Neural progenitor cell (in vitro differentiated cells): ENCODE measurements at regions not wholly inside any gene's neighbourhood (a gene's known extent, or its start where the extent isn't known, plus 50 kb on each side); places are given as distances from the start of the nearest gene placed in this dataset.

Source experiments
- DNase-seq: peaks from one replicate; pipeline ENCODE4 v3.0.0-alpha.2; 2016; ENCODE audit warnings: low spot score
- H2AFZ ChIP-seq: fragments of 200-600 bp; sonication (generic); replicated peaks from 2 replicates; pipeline ENCODE4 v1.6.1; 2016; ENCODE audit warnings: antibody characterized with exemption
- H3F3A ChIP-seq: fragments of 200-600 bp; sonication (generic); 2 replicates; pipeline ENCODE4 v1.6.1; 2016; ENCODE audit warnings: antibody characterized with exemption, low read depth
- H3K27ac ChIP-seq: fragments of 200-600 bp; sonication (generic); 2 replicates; pipeline ENCODE4 v1.5.1; 2016; ENCODE audit warnings: mild to moderate bottlenecking
- H3K27me3 ChIP-seq: fragments of 200-600 bp; sonication (generic); 2 replicates; pipeline ENCODE4 v1.6.1; 2016; ENCODE audit warnings: mild to moderate bottlenecking, moderate library complexity
- H3K36me3 ChIP-seq: fragments of 200-600 bp; sonication (generic); 2 replicates; pipeline ENCODE4 v1.5.1; 2016
- H3K4me1 ChIP-seq: fragments of 200-600 bp; sonication (generic); 2 replicates; pipeline ENCODE4 v1.6.1; 2016; ENCODE audit warnings: mixed run types
- H3K4me2 ChIP-seq: fragments of 200-600 bp; sonication (generic); 2 replicates; pipeline ENCODE4 v1.6.1; 2016
- H3K4me3 ChIP-seq: fragments of 200-600 bp; sonication (generic); 2 replicates; pipeline ENCODE4 v1.5.1; 2016
- H3K79me2 ChIP-seq: fragments of 200-600 bp; sonication (generic); 2 replicates; pipeline ENCODE4 v1.6.1; 2016; ENCODE audit warnings: low read depth
- H3K9ac ChIP-seq: fragments of 200-600 bp; sonication (generic); 2 replicates; pipeline ENCODE4 v1.6.1; 2016
- H3K9me3 ChIP-seq: fragments of 200-600 bp; sonication (generic); 2 replicates; pipeline ENCODE4 v1.5.1; 2016; ENCODE audit warnings: low read depth
- H4K20me1 ChIP-seq: fragments of 200-600 bp; sonication (generic); 2 replicates; pipeline ENCODE4 v1.6.1; 2016; ENCODE audit warnings: low read depth
- H3K27ac Mint-ChIP-seq: 3 replicates; pipeline ENCODE4 v1.8.0; 2021; ENCODE audit warnings: mixed read lengths
- H3K27me3 Mint-ChIP-seq: 2 replicates; pipeline ENCODE4 v1.8.0; 2022; ENCODE audit warnings: low read depth, mild to moderate bottlenecking, inconsistent platforms, moderate library complexity, mixed read lengths; ENCODE audit not compliant: insufficient read depth
- H3K36me3 Mint-ChIP-seq: 3 replicates; pipeline ENCODE4 v1.8.0; 2021; ENCODE audit warnings: mixed read lengths
- H3K4me1 Mint-ChIP-seq: 3 replicates; pipeline ENCODE4 v1.8.0; 2021; ENCODE audit warnings: mixed read lengths
- H3K4me3 Mint-ChIP-seq: 3 replicates; pipeline ENCODE4 v1.8.0; 2021; ENCODE audit warnings: mild to moderate bottlenecking, moderate library complexity, mixed read lengths
- H3K9me3 Mint-ChIP-seq: 3 replicates; pipeline ENCODE4 v1.8.0; 2020; ENCODE audit warnings: mixed read lengths
- EZH2 ChIP-seq: fragments of 200-600 bp; sonication (generic); IDR thresholded peaks from 2 replicates; pipeline ENCODE4 v1.6.1; 2017; ENCODE audit warnings: antibody characterized with exemption, mild to moderate bottlenecking, moderate library complexity
- EZH2phosphoT487 ChIP-seq: fragments of 200-600 bp; sonication (generic); IDR thresholded peaks from 2 replicates; pipeline ENCODE4 v1.6.1; 2017; ENCODE audit warnings: antibody characterized with exemption
- TF ChIP-seq, protein P1 (sequence below): fragments of 200-600 bp; sonication (generic); IDR thresholded peaks from 2 replicates; pipeline ENCODE4 v1.5.1; 2017; ENCODE audit warnings: antibody characterized with exemption, mild to moderate bottlenecking

DNA sequence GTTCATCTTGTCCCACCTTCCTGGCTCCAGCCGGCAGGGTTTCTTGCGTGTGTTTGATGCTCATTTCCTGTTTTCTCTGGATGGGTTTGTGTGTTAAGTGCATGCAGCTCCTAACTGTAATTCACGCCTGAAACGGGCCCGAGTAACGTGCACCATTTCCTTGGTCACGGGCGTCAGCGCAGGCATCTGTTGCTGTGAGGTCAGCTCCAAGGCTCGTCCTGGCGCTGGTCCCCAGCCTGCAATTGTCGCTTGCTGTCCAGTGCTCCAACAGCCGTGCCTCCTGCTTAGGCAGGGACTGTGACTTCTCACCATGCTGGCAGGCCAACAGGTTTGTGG, 201.1 kb downstream of the GLRX3 start:
- no peaks in the 10 kb centered on the region for H3K4me1 ChIP-seq
- Mint-ChIP-seq H3K4me3 (no peak overlapping the region), H3K27ac (no peak overlapping the region), H3K27me3 (peaks cover 6% of the 10 kb centered on the region), H3K4me1 (no peaks in the 10 kb centered on the region), H3K36me3 (no peaks in the 10 kb centered on the region), H3K9me3 (peaks cover 6% of the 10 kb centered on the region)
- TF ChIP-seq EZH2, result no peak
- TF ChIP-seq EZH2phosphoT487, result no peak
- TF ChIP-seq, protein P1, sequence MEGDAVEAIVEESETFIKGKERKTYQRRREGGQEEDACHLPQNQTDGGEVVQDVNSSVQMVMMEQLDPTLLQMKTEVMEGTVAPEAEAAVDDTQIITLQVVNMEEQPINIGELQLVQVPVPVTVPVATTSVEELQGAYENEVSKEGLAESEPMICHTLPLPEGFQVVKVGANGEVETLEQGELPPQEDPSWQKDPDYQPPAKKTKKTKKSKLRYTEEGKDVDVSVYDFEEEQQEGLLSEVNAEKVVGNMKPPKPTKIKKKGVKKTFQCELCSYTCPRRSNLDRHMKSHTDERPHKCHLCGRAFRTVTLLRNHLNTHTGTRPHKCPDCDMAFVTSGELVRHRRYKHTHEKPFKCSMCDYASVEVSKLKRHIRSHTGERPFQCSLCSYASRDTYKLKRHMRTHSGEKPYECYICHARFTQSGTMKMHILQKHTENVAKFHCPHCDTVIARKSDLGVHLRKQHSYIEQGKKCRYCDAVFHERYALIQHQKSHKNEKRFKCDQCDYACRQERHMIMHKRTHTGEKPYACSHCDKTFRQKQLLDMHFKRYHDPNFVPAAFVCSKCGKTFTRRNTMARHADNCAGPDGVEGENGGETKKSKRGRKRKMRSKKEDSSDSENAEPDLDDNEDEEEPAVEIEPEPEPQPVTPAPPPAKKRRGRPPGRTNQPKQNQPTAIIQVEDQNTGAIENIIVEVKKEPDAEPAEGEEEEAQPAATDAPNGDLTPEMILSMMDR, result no peak
- no peak for DNase-seq
- H3K4me2 ChIP-seq, result no peak overlapping the region
- no peaks in the 10 kb centered on the region for H3K79me2 ChIP-seq
- no peaks in the 10 kb centered on the region for H3K27me3 ChIP-seq
- H3K27ac ChIP-seq, result no peak overlapping the region
- H3K9ac ChIP-seq, result no peak overlapping the region
- no peak overlapping the region for H2AFZ ChIP-seq
- H3F3A ChIP-seq, result no peaks in the 10 kb centered on the region
- no peak overlapping the region for H3K4me3 ChIP-seq
- no peaks in the 10 kb centered on the region for H3K36me3 ChIP-seq
- H4K20me1 ChIP-seq, result no peaks in the 10 kb centered on the region
- H3K9me3 ChIP-seq, result no peaks in the 10 kb centered on the region

DNA sequence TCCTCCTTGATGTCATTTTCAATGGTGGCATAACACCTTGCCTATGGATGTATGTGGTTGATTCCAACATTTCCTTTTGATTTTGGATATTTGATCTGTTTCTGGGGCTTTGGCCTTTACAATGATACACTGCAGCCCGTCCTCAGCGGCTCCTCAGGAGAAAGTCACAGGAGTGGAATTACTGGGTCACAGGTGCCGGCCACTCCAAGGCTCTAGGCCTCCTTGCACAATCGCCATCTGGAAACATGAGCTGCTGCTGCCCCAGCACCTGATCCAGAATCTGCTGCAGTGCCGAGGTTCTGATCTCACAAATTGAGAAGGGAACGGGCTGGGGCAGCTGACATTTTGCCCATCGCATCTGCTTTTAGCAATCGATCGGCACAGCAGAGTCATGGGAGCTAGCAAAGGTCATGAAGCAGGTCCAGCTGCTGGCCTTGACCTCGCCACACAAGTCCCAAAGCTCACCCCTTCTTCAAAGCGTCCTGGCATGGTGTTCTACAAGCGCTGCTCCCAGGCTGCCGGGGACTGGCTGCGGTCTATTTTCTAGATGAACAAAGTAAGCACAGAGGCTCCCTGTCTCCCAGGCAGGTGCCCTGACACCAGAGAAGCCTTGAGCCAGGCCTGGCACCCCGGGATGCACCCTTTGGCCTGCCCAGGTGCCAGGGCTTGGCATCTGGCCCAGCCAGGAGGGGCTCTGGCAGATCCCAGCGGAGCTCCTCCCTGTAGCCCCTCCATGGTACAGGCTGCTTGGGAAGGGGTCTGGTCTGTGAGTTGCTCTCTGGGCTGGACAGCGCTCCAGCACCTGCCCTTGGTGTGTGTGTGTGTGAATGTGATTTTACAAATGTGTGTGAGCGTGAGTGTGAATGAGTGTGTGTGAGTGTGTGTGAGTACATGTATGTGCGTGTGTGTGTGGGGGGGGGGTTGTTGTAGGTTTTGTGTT, 201.8 kb downstream of the GLRX3 start:
- no peaks in the 10 kb centered on the region for H3K9me3 ChIP-seq
- no peaks in the 10 kb centered on the region for H4K20me1 ChIP-seq
- Mint-ChIP-seq H3K9me3 (peaks cover 3% of the 10 kb centered on the region), H3K27me3 (peaks cover 8% of the 10 kb centered on the region), H3K27ac (no peak overlapping the region), H3K4me3 (no peak overlapping the region), H3K36me3 (no peaks in the 10 kb centered on the region), H3K4me1 (no peaks in the 10 kb centered on the region)
- no peak overlapping the region for H3K27ac ChIP-seq
- no peak overlapping the region for H3K4me3 ChIP-seq
- H2AFZ ChIP-seq, result no peak overlapping the region
- H3F3A ChIP-seq, result no peaks in the 10 kb centered on the region
- H3K27me3 ChIP-seq, result no peaks in the 10 kb centered on the region
- no peak overlapping the region for H3K4me2 ChIP-seq
- H3K79me2 ChIP-seq, result no peaks in the 10 kb centered on the region
- TF ChIP-seq EZH2, result no peak
- DNase-seq, result no peak
- no peaks in the 10 kb centered on the region for H3K4me1 ChIP-seq
- no peaks in the 10 kb centered on the region for H3K36me3 ChIP-seq
- no peak overlapping the region for H3K9ac ChIP-seq

DNA sequence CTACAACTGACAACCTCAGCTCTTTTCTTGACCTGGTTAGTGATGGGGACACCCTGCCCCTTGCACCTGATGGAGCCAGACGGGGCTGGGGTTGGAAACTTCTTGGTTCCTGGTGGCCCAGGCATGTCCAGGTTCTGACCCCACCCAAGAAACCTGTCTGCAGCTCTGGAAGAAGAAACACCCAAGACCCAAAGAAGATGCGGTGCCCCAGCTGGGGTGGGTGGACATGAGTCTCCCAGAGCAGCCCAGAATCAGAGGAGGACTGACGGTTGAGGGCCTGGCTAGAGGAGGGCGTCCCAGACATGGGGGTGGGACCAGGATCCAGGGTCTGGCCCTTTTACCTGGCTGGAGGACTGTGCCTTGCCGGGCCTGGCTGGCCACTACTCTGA, 202.4 kb downstream of the GLRX3 start:
- no peak for DNase-seq

More for the DNA sequence above, 202.4 kb downstream of the GLRX3 start:
- peaks cover 3% of the 10 kb centered on the region for H3K9me3 Mint-ChIP-seq
- H3K27ac ChIP-seq, result no peak overlapping the region
- no peak overlapping the region for H3K4me3 ChIP-seq
- H2AFZ ChIP-seq, result no peak overlapping the region
- no peaks in the 10 kb centered on the region for H3K36me3 Mint-ChIP-seq
- no peaks in the 10 kb centered on the region for H3F3A ChIP-seq
- no peaks in the 10 kb centered on the region for H3K9me3 ChIP-seq
- no peak overlapping the region for H3K4me2 ChIP-seq
- no peak overlapping the region for H3K9ac ChIP-seq
- no peak overlapping the region for H3K4me3 Mint-ChIP-seq
- no peaks in the 10 kb centered on the region for H3K27me3 ChIP-seq
- H3K4me1 ChIP-seq, result no peaks in the 10 kb centered on the region
- no peaks in the 10 kb centered on the region for H3K4me1 Mint-ChIP-seq
- TF ChIP-seq EZH2phosphoT487 (no peak), EZH2 (no peak)
- TF ChIP-seq, protein P1, result no peak
- H3K79me2 ChIP-seq, result no peaks in the 10 kb centered on the region
- H4K20me1 ChIP-seq, result no peaks in the 10 kb centered on the region
- peaks cover 9% of the 10 kb centered on the region for H3K27me3 Mint-ChIP-seq
- H3K27ac Mint-ChIP-seq, result no peak overlapping the region
- no peaks in the 10 kb centered on the region for H3K36me3 ChIP-seq
